ENCODE measurements at regions not wholly inside any gene's neighbourhood (a gene's known extent, or its start where the extent isn't known, plus 50 kb on each side); places are given as distances from the start of the nearest gene placed in this dataset.

- DNase-seq (ENCODE audit: low spot score) = no peak
Observed at GRCh38 chr3:56985460-56985859, 75.0 kb upstream of the SPATA12 start.

GRCh38 chr3:56983427-56983826 lies 77.0 kb upstream of the SPATA12 start:
- no peak for DNase-seq (ENCODE audit: low spot score)

GRCh38 chr3:56981445-56982230 lies 78.8 kb upstream of the SPATA12 start:
- DNase-seq (ENCODE audit: low spot score) = no peak

GRCh38 chr3:56980798-56981390 lies 79.6 kb upstream of the SPATA12 start:
- no peak for DNase-seq (ENCODE audit: low spot score)

GRCh38 chr3:56980243-56980642 lies 80.2 kb upstream of the SPATA12 start:
- DNase-seq (ENCODE audit: low spot score) = no peak

- DNase-seq (ENCODE audit: low spot score) = no peak
Observed at GRCh38 chr3:56979791-56980190, 80.7 kb upstream of the SPATA12 start.

GRCh38 chr3:56977561-56977889 lies 82.9 kb upstream of the SPATA12 start:
- DNase-seq (ENCODE audit: low spot score) = no peak

GRCh38 chr3:56976651-56977560 lies 83.6 kb upstream of the SPATA12 start:
- peak; percentile 83 for DNase-seq (ENCODE audit: low spot score)

- DNase-seq (ENCODE audit: low spot score) = no peak
Observed at GRCh38 chr3:56975567-56975966, 84.9 kb upstream of the SPATA12 start.

- no peak for DNase-seq (ENCODE audit: low spot score)
Observed at GRCh38 chr3:56974247-56974930, 86.1 kb upstream of the SPATA12 start.

GRCh38 chr3:56971816-56972215 lies 88.6 kb upstream of the SPATA12 start:
- DNase-seq (ENCODE audit: low spot score) = no peak

GRCh38 chr3:56971261-56971660 lies 89.2 kb upstream of the SPATA12 start:
- DNase-seq (ENCODE audit: low spot score) = no peak

GRCh38 chr3:56970461-56970879 lies 90.0 kb upstream of the SPATA12 start:
- DNase-seq (ENCODE audit: low spot score) = no peak

GRCh38 chr3:56969851-56970250 lies 90.6 kb upstream of the SPATA12 start:
- DNase-seq (ENCODE audit: low spot score) = no peak

GRCh38 chr3:56966509-56966908 lies 94.0 kb upstream of the SPATA12 start:
- no peak for DNase-seq (ENCODE audit: low spot score)

GRCh38 chr3:56966104-56966503 lies 94.4 kb upstream of the SPATA12 start:
- DNase-seq (ENCODE audit: low spot score) = no peak

- no peak for DNase-seq (ENCODE audit: low spot score)
Observed at GRCh38 chr3:56962922-56963321, 97.5 kb upstream of the SPATA12 start.

GRCh38 chr3:56962206-56962605 lies 98.3 kb upstream of the SPATA12 start:
- DNase-seq (ENCODE audit: low spot score) = no peak

- DNase-seq (ENCODE audit: low spot score) = no peak
Observed at GRCh38 chr3:56960234-56960917, 100.1 kb upstream of the SPATA12 start.

- no peak for DNase-seq (ENCODE audit: low spot score)
Observed at GRCh38 chr3:56958879-56959278, 101.6 kb upstream of the SPATA12 start.

GRCh38 chr3:56957522-56957921 lies 102.9 kb upstream of the SPATA12 start:
- DNase-seq (ENCODE audit: low spot score) = no peak

- DNase-seq (ENCODE audit: low spot score) = no peak
Observed at GRCh38 chr3:56956906-56957305, 103.6 kb upstream of the SPATA12 start.

All from cerebellar cortex (tissue), 1 donor.